ENCODE measurements at regions not wholly inside any gene's neighbourhood (a gene's known extent, or its start where the extent isn't known, plus 50 kb on each side); places are given as distances from the start of the nearest gene placed in this dataset.

GRCh38 chr7:156143158-156143557 lies 330.9 kb upstream of the SHH start:
- H3K9me3 Mint-ChIP-seq, result no peaks in the 10 kb centered on the region

GRCh38 chr7:156141941-156142340 lies 329.7 kb upstream of the SHH start:
- Mint-ChIP-seq H3K4me1 (no peaks in the 10 kb centered on the region), H3K9me3 (no peaks in the 10 kb centered on the region), H3K27me3 (ENCODE audit: low read depth) (peaks cover 12% of the 10 kb centered on the region), H3K27ac (ENCODE audit: unreplicated experiment) (no peak overlapping the region), H3K36me3 (ENCODE audit: low read depth) (no peaks in the 10 kb centered on the region), H3K4me3 (no peak overlapping the region)
- TF ChIP-seq CTCF (conservative IDR thresholded peaks at IDR 0.05), result no peak
- DNase-seq (ENCODE audit: low read depth, low spot score), result no peak

More at GRCh38 chr7:156143158-156143557, 330.9 kb upstream of the SHH start:
- no peaks in the 10 kb centered on the region for H3K4me1 Mint-ChIP-seq
- TF ChIP-seq CTCF (conservative IDR thresholded peaks at IDR 0.05), result no peak
- no peak for DNase-seq (ENCODE audit: low read depth, low spot score)
- peaks cover 8% of the 10 kb centered on the region for H3K27me3 Mint-ChIP-seq (ENCODE audit: low read depth)
- H3K36me3 Mint-ChIP-seq (ENCODE audit: low read depth), result no peaks in the 10 kb centered on the region
- no peak overlapping the region for H3K4me3 Mint-ChIP-seq
- H3K27ac Mint-ChIP-seq (ENCODE audit: unreplicated experiment), result no peak overlapping the region

GRCh38 chr7:156140896-156141295 lies 328.6 kb upstream of the SHH start:
- no peaks in the 10 kb centered on the region for H3K9me3 Mint-ChIP-seq
- H3K27ac Mint-ChIP-seq (ENCODE audit: unreplicated experiment), result no peak overlapping the region
- no peaks in the 10 kb centered on the region for H3K4me1 Mint-ChIP-seq
- TF ChIP-seq CTCF (conservative IDR thresholded peaks at IDR 0.05), result no peak
- H3K36me3 Mint-ChIP-seq (ENCODE audit: low read depth), result no peaks in the 10 kb centered on the region
- no peak for DNase-seq (ENCODE audit: low read depth, low spot score)
- peaks cover 8% of the 10 kb centered on the region for H3K27me3 Mint-ChIP-seq (ENCODE audit: low read depth)
- no peak overlapping the region for H3K4me3 Mint-ChIP-seq

GRCh38 chr7:156140447-156140846 lies 328.2 kb upstream of the SHH start:
- H3K4me1 Mint-ChIP-seq, result no peaks in the 10 kb centered on the region
- H3K27ac Mint-ChIP-seq (ENCODE audit: unreplicated experiment), result no peak overlapping the region
- no peaks in the 10 kb centered on the region for H3K36me3 Mint-ChIP-seq (ENCODE audit: low read depth)
- no peak for DNase-seq (ENCODE audit: low read depth, low spot score)
- no peak for TF ChIP-seq CTCF (conservative IDR thresholded peaks at IDR 0.05)
- no peaks in the 10 kb centered on the region for H3K9me3 Mint-ChIP-seq
- H3K27me3 Mint-ChIP-seq (ENCODE audit: low read depth), result peaks cover 8% of the 10 kb centered on the region
- no peak overlapping the region for H3K4me3 Mint-ChIP-seq

GRCh38 chr7:156139633-156140032 lies 327.4 kb upstream of the SHH start:
- Mint-ChIP-seq H3K4me1 (no peaks in the 10 kb centered on the region), H3K27ac (ENCODE audit: unreplicated experiment) (no peak overlapping the region), H3K27me3 (ENCODE audit: low read depth) (peaks cover 8% of the 10 kb centered on the region), H3K9me3 (no peaks in the 10 kb centered on the region), H3K4me3 (no peak overlapping the region), H3K36me3 (ENCODE audit: low read depth) (no peaks in the 10 kb centered on the region)
- TF ChIP-seq CTCF (conservative IDR thresholded peaks at IDR 0.05), result no peak
- DNase-seq (ENCODE audit: low read depth, low spot score), result no peak

- no peak for TF ChIP-seq CTCF (conservative IDR thresholded peaks at IDR 0.05)
- Mint-ChIP-seq H3K27me3 (ENCODE audit: low read depth) (peaks cover 8% of the 10 kb centered on the region), H3K9me3 (no peaks in the 10 kb centered on the region), H3K36me3 (ENCODE audit: low read depth) (no peaks in the 10 kb centered on the region), H3K4me3 (no peak overlapping the region), H3K4me1 (no peaks in the 10 kb centered on the region), H3K27ac (ENCODE audit: unreplicated experiment) (no peak overlapping the region)
- no peak for DNase-seq (ENCODE audit: low read depth, low spot score)
These were observed 326.8 kb upstream of the SHH start for GRCh38 chr7:156139112-156139511.
